PC-3 (cell line): ENCODE measurements at regions not wholly inside any gene's neighbourhood (a gene's known extent, or its start where the extent isn't known, plus 50 kb on each side); places are given as distances from the start of the nearest gene placed in this dataset.
"Not testable (repeated sequence)": the region's sequence is repeated elsewhere in the genome, so short reads cannot be mapped to it uniquely, and the experiment has no call there.

ENCODE experiments used
- EZH2phosphoT487 ChIP-seq: fragments of 300-600 bp; sonication (generic); IDR thresholded peaks from 2 replicates; pipeline ENCODE4 v1.6.1; 2018; ENCODE audit warnings: mild to moderate bottlenecking, antibody characterized with exemption, low read length, borderline replicate concordance
- TF ChIP-seq, protein P1 (sequence below): fragments of 300-600 bp; sonication (generic); conservative IDR thresholded peaks from 2 replicates; pipeline ENCODE4 v1.5.1; 2017; ENCODE audit warnings: antibody characterized with exemption, low read depth, mild to moderate bottlenecking, low read length

DNA sequence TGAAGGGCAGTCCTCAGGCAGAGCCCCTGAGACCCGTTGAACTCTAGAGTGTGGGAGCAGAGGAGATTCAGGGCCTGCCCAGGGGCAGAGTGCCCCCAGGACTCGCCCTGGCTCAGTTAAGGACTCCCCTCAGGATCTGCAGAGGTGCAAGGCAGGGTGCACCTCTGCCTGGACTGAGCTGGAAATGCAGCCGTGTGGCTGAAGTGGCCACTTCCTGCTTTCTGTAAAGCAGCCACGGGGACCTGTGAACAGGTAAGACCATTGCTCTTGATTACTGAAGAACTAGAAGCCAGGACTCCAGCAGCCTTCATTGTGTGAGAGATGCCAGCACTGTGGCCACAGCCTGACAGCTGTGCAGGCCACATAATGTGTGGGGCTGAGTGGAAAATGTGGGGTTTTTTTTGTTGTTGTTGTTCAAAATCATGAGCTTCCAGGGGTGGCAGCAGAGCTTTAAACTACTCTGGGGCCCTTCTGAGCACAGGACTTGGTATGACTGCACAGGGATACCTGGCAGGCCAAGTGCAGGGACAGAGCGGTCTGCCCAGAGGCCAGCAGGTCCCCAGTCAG, 339.8 kb downstream of the CACNA1B start:
- TF ChIP-seq, protein P1, sequence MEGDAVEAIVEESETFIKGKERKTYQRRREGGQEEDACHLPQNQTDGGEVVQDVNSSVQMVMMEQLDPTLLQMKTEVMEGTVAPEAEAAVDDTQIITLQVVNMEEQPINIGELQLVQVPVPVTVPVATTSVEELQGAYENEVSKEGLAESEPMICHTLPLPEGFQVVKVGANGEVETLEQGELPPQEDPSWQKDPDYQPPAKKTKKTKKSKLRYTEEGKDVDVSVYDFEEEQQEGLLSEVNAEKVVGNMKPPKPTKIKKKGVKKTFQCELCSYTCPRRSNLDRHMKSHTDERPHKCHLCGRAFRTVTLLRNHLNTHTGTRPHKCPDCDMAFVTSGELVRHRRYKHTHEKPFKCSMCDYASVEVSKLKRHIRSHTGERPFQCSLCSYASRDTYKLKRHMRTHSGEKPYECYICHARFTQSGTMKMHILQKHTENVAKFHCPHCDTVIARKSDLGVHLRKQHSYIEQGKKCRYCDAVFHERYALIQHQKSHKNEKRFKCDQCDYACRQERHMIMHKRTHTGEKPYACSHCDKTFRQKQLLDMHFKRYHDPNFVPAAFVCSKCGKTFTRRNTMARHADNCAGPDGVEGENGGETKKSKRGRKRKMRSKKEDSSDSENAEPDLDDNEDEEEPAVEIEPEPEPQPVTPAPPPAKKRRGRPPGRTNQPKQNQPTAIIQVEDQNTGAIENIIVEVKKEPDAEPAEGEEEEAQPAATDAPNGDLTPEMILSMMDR: not testable (repeated sequence)
- TF ChIP-seq EZH2phosphoT487: not testable (repeated sequence)
